NCI-H510A (cell line): ENCODE measurements at regions not wholly inside any gene's neighbourhood (a gene's known extent, or its start where the extent isn't known, plus 50 kb on each side); places are given as distances from the start of the nearest gene placed in this dataset.

Source experiments
- DNase-seq: peaks from one replicate; lab custom pipeline; 2025; lab: John Stamatoyannopoulos, UW

GRCh38 chr3:181066143-181067087, 76.9 kb upstream of the DNAJC19 start:
- no peak for DNase-seq

GRCh38 chr3:181056136-181056732, 66.7 kb upstream of the DNAJC19 start:
- no peak for DNase-seq

- no peak for DNase-seq
These were observed 65.0 kb upstream of the DNAJC19 start for GRCh38 chr3:181054538-181054937.

- DNase-seq = no peak
These were observed 62.7 kb upstream of the DNAJC19 start for GRCh38 chr3:181052256-181052655.

- no peak for DNase-seq
These were observed 61.2 kb upstream of the DNAJC19 start for GRCh38 chr3:181050738-181051137.

- no peak for DNase-seq
These were observed 50.5 kb upstream of the DNAJC19 start for GRCh38 chr3:181040030-181040429.
